Fibroblast of lung (primary cell): ENCODE measurements at regions not wholly inside any gene's neighbourhood (a gene's known extent, or its start where the extent isn't known, plus 50 kb on each side); places are given as distances from the start of the nearest gene placed in this dataset.

Source experiments
- CTCF ChIP-seq, 2 donors: IDR thresholded peaks in 1 of 2; conservative IDR thresholded peaks in 1 of 2; 1 replicate in 1 of 2; 2 replicates in 1 of 2; pipeline ENCODE4 v1.5.1; 2011 to 2012; ENCODE audit warnings: low read length in 2 of 2, control low read depth in 1 of 2, inconsistent platforms in 1 of 2, low read depth in 1 of 2, mild to moderate bottlenecking in 1 of 2
- EZH2 ChIP-seq: IDR thresholded peaks from 2 replicates; pipeline ENCODE4 v1.5.1; 2012; ENCODE audit warnings: low read length, control low read depth, mild to moderate bottlenecking; ENCODE audit errors: missing control alignments

GRCh38 chr12:58204071-58204470 is 262.7 kb downstream of the ATP23 start:
- no peak for TF ChIP-seq CTCF (conservative IDR thresholded peaks at IDR 0.05 in 1 of 2, IDR thresholded peaks at IDR 0.05 in 1 of 2; ENCODE audit: low read depth in 1 of 2, low read length in 2 of 2)
- TF ChIP-seq EZH2: no peak
